ENCODE measurements at regions not wholly inside any gene's neighbourhood (a gene's known extent, or its start where the extent isn't known, plus 50 kb on each side); places are given as distances from the start of the nearest gene placed in this dataset.

- no peak for TF ChIP-seq Cebpa-rat (IDR thresholded peaks at IDR 0.05)
- Histone ChIP-seq H3K9me3 (no peaks in the 10 kb centered on the region), H3K9ac (peak overlapping the region; percentile 72), H3K4me2 (peak overlapping the region; percentile 96), H4K20me1 (no peaks in the 10 kb centered on the region), H3K4me1 (peaks cover 48% of the 10 kb centered on the region), H3K27me3 (no peaks in the 10 kb centered on the region), H3K4me3 (peak overlapping the region; percentile 43), H3K27ac (peak overlapping the region; percentile 91), H3K36me3 (no peaks in the 10 kb centered on the region)
Measured at GRCh38 chr16:11424118-11424460, 78.8 kb downstream of the RMI2 start.

- H3K9me3 ChIP-seq, result no peaks in the 10 kb centered on the region
- H3K27ac ChIP-seq, result peak overlapping the region; percentile 91; the same call in 1 of the 2 replicates
- H3K36me3 ChIP-seq, result no peaks in the 10 kb centered on the region
- H4K20me1 ChIP-seq, result no peaks in the 10 kb centered on the region
- H3K4me1 ChIP-seq, result peaks cover 48% of the 10 kb centered on the region
- no peaks in the 10 kb centered on the region for H3K27me3 ChIP-seq
- TF ChIP-seq Cebpa-rat (IDR thresholded peaks at IDR 0.05), result no peak
- no peak overlapping the region for H3K9ac ChIP-seq
- H3K4me3 ChIP-seq, result no peak overlapping the region
- peak overlapping the region; percentile 96 for H3K4me2 ChIP-seq
Measured at GRCh38 chr16:11425140-11425539, 79.9 kb downstream of the RMI2 start.

DNA sequence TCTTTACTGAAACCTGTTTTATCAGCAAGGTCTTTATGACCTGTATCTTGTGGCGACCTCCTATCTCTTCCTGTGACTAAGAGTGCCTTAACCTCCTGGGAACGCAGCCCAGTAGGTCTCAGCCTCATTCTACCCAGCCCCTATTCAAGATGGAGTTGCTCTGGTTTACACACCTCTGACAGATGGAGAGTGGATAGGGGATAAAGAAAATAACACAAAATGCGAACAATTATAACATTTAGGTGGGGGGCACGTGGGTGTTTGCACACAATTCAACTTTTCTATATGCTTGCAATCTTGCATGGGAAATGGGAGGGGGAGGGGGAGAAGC, 83.3 kb downstream of the RMI2 start:
- H3K27me3 ChIP-seq, result no peaks in the 10 kb centered on the region

GRCh38 chr16:11429123-11429522, 83.9 kb downstream of the RMI2 start:
- H3K4me1 ChIP-seq, result peaks cover 40% of the 10 kb centered on the region
- H3K27ac ChIP-seq, result no peak overlapping the region
- peaks cover 20% of the 10 kb centered on the region for H3K9me3 ChIP-seq
- no peaks in the 10 kb centered on the region for H3K36me3 ChIP-seq
- H3K9ac ChIP-seq, result no peak overlapping the region
- no peak overlapping the region for H3K4me3 ChIP-seq
- H3K4me2 ChIP-seq, result no peak overlapping the region
- H3K27me3 ChIP-seq, result no peaks in the 10 kb centered on the region
- no peak for TF ChIP-seq Cebpa-rat (IDR thresholded peaks at IDR 0.05)
- no peaks in the 10 kb centered on the region for H4K20me1 ChIP-seq

More for the DNA sequence above, 83.3 kb downstream of the RMI2 start:
- Histone ChIP-seq H3K27ac (no peak overlapping the region), H3K4me1 (peaks cover 45% of the 10 kb centered on the region), H4K20me1 (no peaks in the 10 kb centered on the region), H3K4me2 (peak overlapping the region; percentile 8), H3K36me3 (no peaks in the 10 kb centered on the region), H3K9me3 (peaks cover 20% of the 10 kb centered on the region), H3K9ac (no peak overlapping the region), H3K4me3 (no peak overlapping the region)
- TF ChIP-seq Cebpa-rat (IDR thresholded peaks at IDR 0.05), result no peak

DNA sequence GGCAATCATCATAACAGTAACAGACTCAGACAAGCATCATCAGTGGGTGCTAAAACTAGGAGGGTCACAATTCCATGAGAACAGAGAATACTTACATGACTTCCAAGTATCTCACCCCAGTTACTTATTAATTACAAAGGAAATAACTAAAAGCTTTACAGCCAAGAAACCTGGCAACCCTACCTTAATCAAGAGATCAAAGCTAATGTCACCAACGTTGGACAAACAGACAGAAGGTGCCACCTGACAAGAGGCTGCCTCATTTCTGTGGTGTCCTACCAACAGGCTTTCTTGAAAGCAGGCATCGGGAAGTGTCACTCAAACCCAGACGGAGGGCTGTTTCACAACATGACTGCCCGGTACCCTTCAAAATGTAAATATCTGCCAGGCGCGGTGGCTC, 84.6 kb downstream of the RMI2 start:
- no peak for TF ChIP-seq Cebpa-rat (IDR thresholded peaks at IDR 0.05)

DNA sequence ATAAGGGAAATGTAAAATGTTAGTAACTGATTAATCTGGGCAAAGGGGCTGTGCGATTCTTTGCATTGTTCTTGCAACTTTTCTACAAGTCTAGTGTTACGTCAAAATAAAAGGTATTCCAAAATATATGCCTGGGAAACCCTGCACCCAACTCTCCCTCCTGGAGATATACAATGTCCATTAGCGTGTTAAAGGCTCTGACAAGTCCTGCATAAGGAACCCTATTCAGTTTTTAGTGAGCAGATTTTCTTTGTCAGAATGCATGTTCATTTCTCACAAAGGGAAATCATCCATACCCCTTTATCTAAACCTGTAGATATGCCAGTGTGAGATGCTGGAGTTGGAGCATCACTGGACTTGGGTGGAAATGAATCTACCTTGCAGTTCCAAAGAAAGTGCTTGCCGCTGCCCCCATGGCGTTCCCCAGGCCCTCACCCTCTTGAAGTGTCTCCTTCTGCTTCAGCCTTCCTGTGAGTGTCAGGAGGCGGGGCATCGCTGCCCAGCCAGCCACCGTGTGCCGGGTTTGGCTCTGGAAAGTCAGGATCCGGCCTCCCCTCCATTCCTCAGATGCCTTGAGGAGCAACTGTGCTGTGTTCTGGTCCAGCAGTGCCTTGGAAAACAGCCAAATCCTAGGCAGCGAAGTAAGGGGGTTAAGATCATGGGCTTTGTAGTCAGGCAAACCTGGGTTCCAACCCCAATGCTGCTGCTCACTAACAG, 85.5 kb downstream of the RMI2 start:
- no peaks in the 10 kb centered on the region for H4K20me1 ChIP-seq
- TF ChIP-seq Cebpa-rat (IDR thresholded peaks at IDR 0.05), result no peak
- no peak overlapping the region for H3K4me3 ChIP-seq
- no peaks in the 10 kb centered on the region for H3K27me3 ChIP-seq
- no peak overlapping the region for H3K9ac ChIP-seq
- H3K4me1 ChIP-seq, result peaks cover 27% of the 10 kb centered on the region
- H3K4me2 ChIP-seq, result no peak overlapping the region
- peaks cover 20% of the 10 kb centered on the region for H3K9me3 ChIP-seq
- H3K27ac ChIP-seq, result no peak overlapping the region
- no peaks in the 10 kb centered on the region for H3K36me3 ChIP-seq

More for the DNA sequence above, 84.6 kb downstream of the RMI2 start:
- Histone ChIP-seq H3K4me2 (no peak overlapping the region), H3K9me3 (peaks cover 20% of the 10 kb centered on the region), H4K20me1 (no peaks in the 10 kb centered on the region), H3K36me3 (no peaks in the 10 kb centered on the region), H3K9ac (no peak overlapping the region), H3K27ac (no peak overlapping the region), H3K27me3 (no peaks in the 10 kb centered on the region), H3K4me3 (no peak overlapping the region), H3K4me1 (peaks cover 33% of the 10 kb centered on the region)

- Histone ChIP-seq H3K4me1 (peaks cover 27% of the 10 kb centered on the region), H3K27me3 (no peaks in the 10 kb centered on the region)
- TF ChIP-seq Cebpa-rat (IDR thresholded peaks at IDR 0.05), result no peak
Measured at GRCh38 chr16:11431915-11432465, 86.7 kb downstream of the RMI2 start.

GRCh38 chr16:11432856-11433395, 87.7 kb downstream of the RMI2 start:
- H3K36me3 ChIP-seq, result no peaks in the 10 kb centered on the region
- no peak overlapping the region for H3K9ac ChIP-seq
- peaks cover 26% of the 10 kb centered on the region for H3K4me1 ChIP-seq
- no peak overlapping the region for H3K4me3 ChIP-seq
- H3K27ac ChIP-seq, result no peak overlapping the region
- peak overlapping the region; percentile 35; the same call in 1 of the 2 replicates for H3K4me2 ChIP-seq
- no peak for TF ChIP-seq Cebpa-rat (IDR thresholded peaks at IDR 0.05)
- peaks cover 20% of the 10 kb centered on the region for H3K9me3 ChIP-seq
- H4K20me1 ChIP-seq, result no peaks in the 10 kb centered on the region
- no peaks in the 10 kb centered on the region for H3K27me3 ChIP-seq

More at GRCh38 chr16:11431915-11432465, 86.7 kb downstream of the RMI2 start:
- Histone ChIP-seq H3K4me3 (no peak overlapping the region), H3K27ac (no peak overlapping the region; the same call in 1 of the 2 replicates), H3K9ac (no peak overlapping the region), H3K36me3 (no peaks in the 10 kb centered on the region), H4K20me1 (no peaks in the 10 kb centered on the region), H3K4me2 (no peak overlapping the region), H3K9me3 (peaks cover 20% of the 10 kb centered on the region)

DNA sequence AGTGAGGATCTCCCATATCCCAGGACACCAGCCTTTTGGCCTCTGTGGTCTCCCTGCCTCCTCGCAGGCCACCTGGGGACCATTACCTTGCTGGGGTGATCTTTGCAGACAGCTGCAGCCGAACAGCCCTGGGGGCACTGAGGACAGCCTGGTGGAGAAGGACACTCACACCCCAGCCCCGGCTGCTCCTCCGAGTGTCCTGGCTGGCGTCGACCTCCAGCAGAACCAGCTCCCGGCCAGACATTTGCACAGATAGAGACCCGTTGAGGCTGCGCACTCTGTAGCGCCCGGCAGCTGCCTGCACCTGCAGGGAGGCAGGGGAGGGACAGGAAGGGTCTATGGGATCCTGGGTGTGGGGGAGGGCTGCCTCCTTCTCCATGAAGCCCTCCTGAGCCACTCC, 90.3 kb downstream of the RMI2 start:
- no peak overlapping the region for H3K4me3 ChIP-seq
- H3K36me3 ChIP-seq, result 0 out of 2 replicates have a peak, but pooled peaks cover 4% of the 10 kb centered on the region
- no peaks in the 10 kb centered on the region for H3K27me3 ChIP-seq
- no peak for TF ChIP-seq Cebpa-rat (IDR thresholded peaks at IDR 0.05)
- no peak overlapping the region for H3K4me2 ChIP-seq
- no peaks in the 10 kb centered on the region for H4K20me1 ChIP-seq
- no peak overlapping the region for H3K27ac ChIP-seq
- no peak overlapping the region for H3K9ac ChIP-seq
- peaks cover 37% of the 10 kb centered on the region for H3K9me3 ChIP-seq
- peaks cover 15% of the 10 kb centered on the region for H3K4me1 ChIP-seq

GRCh38 chr16:11437069-11437468, 91.8 kb downstream of the RMI2 start:
- Histone ChIP-seq H3K27me3 (no peaks in the 10 kb centered on the region), H4K20me1 (no peaks in the 10 kb centered on the region), H3K9me3 (peaks cover 44% of the 10 kb centered on the region), H3K27ac (no peak overlapping the region), H3K9ac (no peak overlapping the region), H3K4me2 (no peak overlapping the region), H3K4me1 (peaks cover 11% of the 10 kb centered on the region), H3K36me3 (0 out of 2 replicates have a peak, but pooled peaks cover 5% of the 10 kb centered on the region), H3K4me3 (no peak overlapping the region)
- TF ChIP-seq Cebpa-rat (IDR thresholded peaks at IDR 0.05), result no peak

Measured in BLaER1 (cell line).